ENCODE measurements at regions not wholly inside any gene's neighbourhood (a gene's known extent, or its start where the extent isn't known, plus 50 kb on each side); places are given as distances from the start of the nearest gene placed in this dataset.

- no peaks in the 10 kb centered on the region for H3K9me3 ChIP-seq
- H3K4me1 ChIP-seq (ENCODE audit: control insufficient read depth in 1 of 2, low read depth in 2 of 2), result no peaks in the 10 kb centered on the region
- H3K36me3 ChIP-seq, result no peaks in the 10 kb centered on the region
- no peak overlapping the region for H3K27ac ChIP-seq
- DNase-seq (ENCODE audit: low spot score), result no peak
- ATAC-seq (ENCODE audit: insufficient number of reproducible peaks, low FRiP score, low read depth), result no peak
- H3K4me3 ChIP-seq, result no peak overlapping the region
- TF ChIP-seq, protein P1, sequence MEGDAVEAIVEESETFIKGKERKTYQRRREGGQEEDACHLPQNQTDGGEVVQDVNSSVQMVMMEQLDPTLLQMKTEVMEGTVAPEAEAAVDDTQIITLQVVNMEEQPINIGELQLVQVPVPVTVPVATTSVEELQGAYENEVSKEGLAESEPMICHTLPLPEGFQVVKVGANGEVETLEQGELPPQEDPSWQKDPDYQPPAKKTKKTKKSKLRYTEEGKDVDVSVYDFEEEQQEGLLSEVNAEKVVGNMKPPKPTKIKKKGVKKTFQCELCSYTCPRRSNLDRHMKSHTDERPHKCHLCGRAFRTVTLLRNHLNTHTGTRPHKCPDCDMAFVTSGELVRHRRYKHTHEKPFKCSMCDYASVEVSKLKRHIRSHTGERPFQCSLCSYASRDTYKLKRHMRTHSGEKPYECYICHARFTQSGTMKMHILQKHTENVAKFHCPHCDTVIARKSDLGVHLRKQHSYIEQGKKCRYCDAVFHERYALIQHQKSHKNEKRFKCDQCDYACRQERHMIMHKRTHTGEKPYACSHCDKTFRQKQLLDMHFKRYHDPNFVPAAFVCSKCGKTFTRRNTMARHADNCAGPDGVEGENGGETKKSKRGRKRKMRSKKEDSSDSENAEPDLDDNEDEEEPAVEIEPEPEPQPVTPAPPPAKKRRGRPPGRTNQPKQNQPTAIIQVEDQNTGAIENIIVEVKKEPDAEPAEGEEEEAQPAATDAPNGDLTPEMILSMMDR (IDR thresholded peaks at IDR 0.05), result no peak
- H3K27me3 ChIP-seq (replicated peaks; ENCODE audit: insufficient read depth), result no peaks in the 10 kb centered on the region
Measured at GRCh38 chr2:8629402-8629801, 52.5 kb upstream of the ID2 start.

- TF ChIP-seq, protein P1 (IDR thresholded peaks at IDR 0.05), result no peak
- ATAC-seq (ENCODE audit: insufficient number of reproducible peaks, low FRiP score, low read depth) (no peak), DNase-seq (ENCODE audit: low spot score) (no peak)
- Histone ChIP-seq H3K4me3 (no peak overlapping the region), H3K36me3 (no peaks in the 10 kb centered on the region), H3K4me1 (ENCODE audit: control insufficient read depth in 1 of 2, low read depth in 2 of 2) (no peaks in the 10 kb centered on the region), H3K27me3 (replicated peaks; ENCODE audit: insufficient read depth) (no peaks in the 10 kb centered on the region), H3K27ac (no peak overlapping the region), H3K9me3 (no peaks in the 10 kb centered on the region)
Measured at GRCh38 chr2:8630676-8631464, 51.0 kb upstream of the ID2 start.

DNA sequence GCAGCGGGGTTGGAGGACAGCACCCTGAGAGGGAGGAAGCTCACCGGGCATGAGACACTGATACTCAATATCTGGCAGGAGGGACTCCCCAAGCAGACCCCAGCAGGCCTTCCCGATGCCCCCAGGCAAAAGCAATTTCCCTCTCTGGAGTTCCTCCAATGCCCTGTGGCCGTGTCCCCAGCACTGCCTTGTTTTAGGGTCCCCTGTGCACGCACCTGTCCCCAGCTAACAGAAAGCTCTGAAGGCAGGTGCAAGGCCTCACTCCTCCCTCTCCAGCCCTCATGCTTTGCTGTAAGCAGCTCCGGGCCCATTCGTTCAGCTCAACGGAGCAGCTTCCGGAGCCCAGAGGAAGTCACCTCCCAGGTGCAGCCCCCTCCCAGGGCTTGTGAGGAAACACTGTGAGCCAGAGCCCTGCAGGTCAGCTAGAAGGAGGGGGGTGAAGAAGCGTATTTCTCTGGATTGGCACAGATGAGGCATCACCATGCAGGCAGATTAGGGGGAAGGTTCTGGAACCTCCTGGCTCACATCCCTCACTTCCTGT, 50.3 kb upstream of the ID2 start:
- H3K4me3 ChIP-seq, result no peak overlapping the region
- no peak overlapping the region for H3K27ac ChIP-seq
- TF ChIP-seq, protein P1 (IDR thresholded peaks at IDR 0.05), result no peak
- ATAC-seq (ENCODE audit: insufficient number of reproducible peaks, low FRiP score, low read depth), result no peak
- no peaks in the 10 kb centered on the region for H3K9me3 ChIP-seq
- no peaks in the 10 kb centered on the region for H3K27me3 ChIP-seq (replicated peaks; ENCODE audit: insufficient read depth)
- H3K4me1 ChIP-seq (ENCODE audit: control insufficient read depth in 1 of 2, low read depth in 2 of 2), result no peaks in the 10 kb centered on the region
- DNase-seq (ENCODE audit: low spot score), result no peak
- H3K36me3 ChIP-seq, result no peaks in the 10 kb centered on the region

All from thoracic aorta (tissue), 2 donors.